Activated CD8-positive, alpha-beta memory T cell treated with anti-CD3 and anti-CD28 coated beads for 1 hour (primary cell): ENCODE measurements at regions not wholly inside any gene's neighbourhood (a gene's known extent, or its start where the extent isn't known, plus 50 kb on each side); places are given as distances from the start of the nearest gene placed in this dataset.

ENCODE experiments used
- DNase-seq, 2 donors: peaks; one replicate each; pipeline ENCODE4 v3.0.0-alpha.2; 2020; ENCODE audit warnings: low read depth in 1 of 2; ENCODE audit errors: extremely low read depth in 1 of 2

GRCh38 chr6:7042654-7043545 lies 64.9 kb upstream of the RREB1 start:
- no peak for DNase-seq

- DNase-seq: no peak
Measured at GRCh38 chr6:7045331-7045730, 62.4 kb upstream of the RREB1 start.

- no peak for DNase-seq
Measured at GRCh38 chr6:7045746-7046145, 62.0 kb upstream of the RREB1 start.

GRCh38 chr6:7047128-7047527 lies 60.6 kb upstream of the RREB1 start:
- no peak for DNase-seq

- DNase-seq: no peak
Measured at GRCh38 chr6:7047966-7048365, 59.8 kb upstream of the RREB1 start.

GRCh38 chr6:7048894-7049293 lies 58.9 kb upstream of the RREB1 start:
- DNase-seq: no peak

GRCh38 chr6:7050004-7050403 lies 57.8 kb upstream of the RREB1 start:
- DNase-seq: no peak

- DNase-seq: no peak
Measured at GRCh38 chr6:7050872-7051779, 56.6 kb upstream of the RREB1 start.

- peak in 1 of 2 donors; percentile 25 for DNase-seq
Measured at GRCh38 chr6:7051780-7052442, 55.9 kb upstream of the RREB1 start.

GRCh38 chr6:7052443-7053011 lies 55.2 kb upstream of the RREB1 start:
- no peak for DNase-seq

- no peak for DNase-seq
Measured at GRCh38 chr6:7053125-7053774, 54.5 kb upstream of the RREB1 start.
